ENCODE measurements at regions not wholly inside any gene's neighbourhood (a gene's known extent, or its start where the extent isn't known, plus 50 kb on each side); places are given as distances from the start of the nearest gene placed in this dataset.
"Not testable (repeated sequence)": the region's sequence is repeated elsewhere in the genome, so short reads cannot be mapped to it uniquely, and the experiment has no call there.

GRCh38 chr5:28603869-28604268, 1565.5 kb upstream of the CDH9 start:
- no peaks in the 10 kb centered on the region; the same call in 1 of the 2 replicates for H3K27me3 Mint-ChIP-seq (ENCODE audit: insufficient read depth)

GRCh38 chr5:28602429-28602828, 1564.0 kb upstream of the CDH9 start:
- H3K4me3 Mint-ChIP-seq = no peak overlapping the region
- H3K4me1 Mint-ChIP-seq (ENCODE audit: low read depth) = no peaks in the 10 kb centered on the region
- H3K27me3 Mint-ChIP-seq (ENCODE audit: insufficient read depth) = no peaks in the 10 kb centered on the region; the same call in 1 of the 2 replicates
- DNase-seq = no peak
- peaks cover 21% of the 10 kb centered on the region for H3K9me3 Mint-ChIP-seq
- no peaks in the 10 kb centered on the region for H3K36me3 Mint-ChIP-seq (ENCODE audit: low read depth)
- H3K27ac Mint-ChIP-seq = no peak overlapping the region
- no peak for TF ChIP-seq CTCF (IDR thresholded peaks at IDR 0.05)

More at GRCh38 chr5:28603869-28604268, 1565.5 kb upstream of the CDH9 start:
- TF ChIP-seq CTCF (IDR thresholded peaks at IDR 0.05) = no peak
- no peak overlapping the region for H3K27ac Mint-ChIP-seq
- H3K9me3 Mint-ChIP-seq = peaks cover 21% of the 10 kb centered on the region
- no peaks in the 10 kb centered on the region for H3K36me3 Mint-ChIP-seq (ENCODE audit: low read depth)
- H3K4me1 Mint-ChIP-seq (ENCODE audit: low read depth) = no peaks in the 10 kb centered on the region
- no peak overlapping the region for H3K4me3 Mint-ChIP-seq
- DNase-seq = no peak

GRCh38 chr5:28596707-28597106, 1558.3 kb upstream of the CDH9 start:
- H3K4me3 Mint-ChIP-seq; H3K36me3 Mint-ChIP-seq (ENCODE audit: low read depth); H3K4me1 Mint-ChIP-seq (ENCODE audit: low read depth); H3K27ac Mint-ChIP-seq; DNase-seq; H3K27me3 Mint-ChIP-seq (ENCODE audit: insufficient read depth): not testable (repeated sequence)
- H3K9me3 Mint-ChIP-seq = peaks cover 16% of the 10 kb centered on the region

- peaks cover 45% of the 10 kb centered on the region for H3K9me3 Mint-ChIP-seq
- no peaks in the 10 kb centered on the region for H3K36me3 Mint-ChIP-seq (ENCODE audit: low read depth)
- H3K27ac Mint-ChIP-seq = no peak overlapping the region
- no peak for TF ChIP-seq CTCF (IDR thresholded peaks at IDR 0.05)
- no peak overlapping the region for H3K4me3 Mint-ChIP-seq
- no peak for DNase-seq
- H3K27me3 Mint-ChIP-seq (ENCODE audit: insufficient read depth) = no peaks in the 10 kb centered on the region
- no peaks in the 10 kb centered on the region for H3K4me1 Mint-ChIP-seq (ENCODE audit: low read depth)
Measured at GRCh38 chr5:28580616-28581015, 1542.2 kb upstream of the CDH9 start.

- no peak overlapping the region for H3K4me3 Mint-ChIP-seq
- H3K27me3 Mint-ChIP-seq (ENCODE audit: insufficient read depth) = no peaks in the 10 kb centered on the region; the same call in 1 of the 2 replicates
- TF ChIP-seq CTCF (IDR thresholded peaks at IDR 0.05) = no peak
- H3K36me3 Mint-ChIP-seq (ENCODE audit: low read depth) = no peaks in the 10 kb centered on the region
- no peaks in the 10 kb centered on the region for H3K4me1 Mint-ChIP-seq (ENCODE audit: low read depth)
- no peak overlapping the region for H3K27ac Mint-ChIP-seq
- no peak for DNase-seq
- peaks cover 55% of the 10 kb centered on the region for H3K9me3 Mint-ChIP-seq
Measured at GRCh38 chr5:28576022-28576421, 1537.6 kb upstream of the CDH9 start.

- H3K27ac Mint-ChIP-seq = no peak overlapping the region
- H3K36me3 Mint-ChIP-seq (ENCODE audit: low read depth) = no peaks in the 10 kb centered on the region
- H3K27me3 Mint-ChIP-seq (ENCODE audit: insufficient read depth) = no peaks in the 10 kb centered on the region; the same call in 1 of the 2 replicates
- H3K9me3 Mint-ChIP-seq = peaks cover 51% of the 10 kb centered on the region
- no peak overlapping the region for H3K4me3 Mint-ChIP-seq
- H3K4me1 Mint-ChIP-seq (ENCODE audit: low read depth) = no peaks in the 10 kb centered on the region
- DNase-seq = no peak
- no peak for TF ChIP-seq CTCF (IDR thresholded peaks at IDR 0.05)
Measured at GRCh38 chr5:28575368-28575767, 1537.0 kb upstream of the CDH9 start.
